HT1080 (cell line): ENCODE measurements at regions not wholly inside any gene's neighbourhood (a gene's known extent, or its start where the extent isn't known, plus 50 kb on each side); places are given as distances from the start of the nearest gene placed in this dataset.
"Not testable (repeated sequence)": the region's sequence is repeated elsewhere in the genome, so short reads cannot be mapped to it uniquely, and the experiment has no call there.

ENCODE experiments used
- DNase-seq: peaks from one replicate; pipeline ENCODE4 v3.0.0-alpha.2; 2015; ENCODE audit warnings: low read depth

- DNase-seq: no peak
Measured at GRCh38 chr9:73054091-73054490, 97.6 kb upstream of the ANXA1 start.

GRCh38 chr9:73053543-73053942 lies 98.1 kb upstream of the ANXA1 start:
- no peak for DNase-seq

- DNase-seq: no peak
Measured at GRCh38 chr9:73050887-73051550, 98.2 kb upstream of the ALDH1A1 start.

GRCh38 chr9:73050065-73050816 lies 97.4 kb upstream of the ALDH1A1 start:
- DNase-seq: no peak

- no peak for DNase-seq
Measured at GRCh38 chr9:73049280-73049679, 96.4 kb upstream of the ALDH1A1 start.

GRCh38 chr9:73046769-73047168 lies 93.9 kb upstream of the ALDH1A1 start:
- DNase-seq: no peak

- not testable (repeated sequence) for DNase-seq
Measured at GRCh38 chr9:73044776-73045175, 91.9 kb upstream of the ALDH1A1 start.

GRCh38 chr9:73042155-73042554 lies 89.3 kb upstream of the ALDH1A1 start:
- DNase-seq: peak; percentile 62

- no peak for DNase-seq
Measured at GRCh38 chr9:73039271-73040263, 86.7 kb upstream of the ALDH1A1 start.

GRCh38 chr9:73038613-73039012 lies 85.8 kb upstream of the ALDH1A1 start:
- peak; percentile 20 for DNase-seq

- no peak for DNase-seq
Measured at GRCh38 chr9:73038089-73038509, 85.2 kb upstream of the ALDH1A1 start.

GRCh38 chr9:73037613-73038012 lies 84.8 kb upstream of the ALDH1A1 start:
- DNase-seq: peak; percentile 14

GRCh38 chr9:73034962-73035361 lies 82.1 kb upstream of the ALDH1A1 start:
- DNase-seq: no peak

- no peak for DNase-seq
Measured at GRCh38 chr9:73031350-73031749, 78.5 kb upstream of the ALDH1A1 start.

- DNase-seq: no peak
Measured at GRCh38 chr9:73030370-73031030, 77.6 kb upstream of the ALDH1A1 start.

- no peak for DNase-seq
Measured at GRCh38 chr9:73029346-73029745, 76.5 kb upstream of the ALDH1A1 start.

- DNase-seq: no peak
Measured at GRCh38 chr9:73026375-73026774, 73.5 kb upstream of the ALDH1A1 start.

GRCh38 chr9:73024601-73025034 lies 71.8 kb upstream of the ALDH1A1 start:
- DNase-seq: no peak

- DNase-seq: peak; percentile 50
Measured at GRCh38 chr9:73023025-73023541, 70.2 kb upstream of the ALDH1A1 start.

- DNase-seq: no peak
Measured at GRCh38 chr9:73022353-73022752, 69.5 kb upstream of the ALDH1A1 start.

- no peak for DNase-seq
Measured at GRCh38 chr9:73020877-73021276, 68.0 kb upstream of the ALDH1A1 start.
